ENCODE measurements at regions not wholly inside any gene's neighbourhood (a gene's known extent, or its start where the extent isn't known, plus 50 kb on each side); places are given as distances from the start of the nearest gene placed in this dataset.

DNA sequence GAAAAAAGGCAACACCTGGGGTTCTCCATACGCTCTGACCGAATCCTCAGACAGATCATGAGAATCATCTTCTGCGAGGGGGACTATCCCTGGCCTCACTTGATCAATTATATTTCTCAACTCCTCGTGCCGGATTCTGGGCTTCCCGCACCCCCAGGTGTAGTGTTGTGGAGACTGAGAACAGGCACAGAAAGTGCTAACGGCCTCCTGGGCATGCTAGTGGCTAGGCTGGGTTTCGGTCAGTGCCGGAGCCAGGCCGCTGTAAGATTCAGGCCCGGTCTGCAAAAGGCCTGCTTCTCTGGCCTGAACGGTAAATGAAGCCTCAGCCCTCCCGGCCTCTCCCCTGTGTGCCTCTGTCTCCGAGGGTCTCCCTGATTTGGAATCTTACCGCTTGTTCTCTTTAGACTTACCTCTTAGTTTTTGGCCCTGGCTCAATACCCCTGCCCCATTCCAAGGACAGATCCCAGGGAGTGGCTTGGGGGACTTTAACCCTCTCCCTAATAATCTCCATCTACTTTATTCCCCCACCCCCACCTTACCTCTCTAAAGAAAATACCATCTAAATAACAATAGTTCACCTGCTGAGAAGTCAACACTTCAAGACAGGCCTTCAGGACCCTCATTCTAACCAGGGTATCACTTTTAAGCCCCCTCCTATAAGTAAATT is 79.0 kb upstream of the MEDAG start:
- Histone ChIP-seq H3K4me3 (no peak overlapping the region), H3K9me3 (no peaks in the 10 kb centered on the region), H3K4me1 (ENCODE audit: control insufficient read depth in 1 of 2, low read depth in 2 of 2) (no peaks in the 10 kb centered on the region), H3K27ac (no peak overlapping the region), H3K27me3 (replicated peaks; ENCODE audit: insufficient read depth) (no peaks in the 10 kb centered on the region), H3K36me3 (no peaks in the 10 kb centered on the region)
- no peak for DNase-seq (ENCODE audit: low spot score)
- no peak for TF ChIP-seq CTCF (IDR thresholded peaks at IDR 0.05)
- no peak for ATAC-seq (ENCODE audit: insufficient number of reproducible peaks, low FRiP score, low read depth)

- Histone ChIP-seq H3K36me3 (no peaks in the 10 kb centered on the region), H3K4me1 (ENCODE audit: control insufficient read depth in 1 of 2, low read depth in 2 of 2) (no peaks in the 10 kb centered on the region), H3K9me3 (no peaks in the 10 kb centered on the region), H3K4me3 (no peak overlapping the region), H3K27ac (no peak overlapping the region), H3K27me3 (replicated peaks; ENCODE audit: insufficient read depth) (no peaks in the 10 kb centered on the region)
- no peak for ATAC-seq (ENCODE audit: insufficient number of reproducible peaks, low FRiP score, low read depth)
- no peak for DNase-seq (ENCODE audit: low spot score)
- no peak for TF ChIP-seq CTCF (IDR thresholded peaks at IDR 0.05)
These were observed 78.5 kb upstream of the MEDAG start for GRCh38 chr13:30827578-30827925.

- TF ChIP-seq CTCF (IDR thresholded peaks at IDR 0.05): no peak
- H3K27me3 ChIP-seq (replicated peaks; ENCODE audit: insufficient read depth): no peaks in the 10 kb centered on the region
- peaks cover 0 to 7% of the 10 kb centered on the region in 2 donors for H3K4me1 ChIP-seq (ENCODE audit: control insufficient read depth in 1 of 2, low read depth in 2 of 2)
- DNase-seq (ENCODE audit: low spot score): no peak
- H3K36me3 ChIP-seq: no peaks in the 10 kb centered on the region
- no peak overlapping the region for H3K4me3 ChIP-seq
- ATAC-seq (ENCODE audit: insufficient number of reproducible peaks, low FRiP score, low read depth): no peak
- H3K9me3 ChIP-seq: no peaks in the 10 kb centered on the region
- no peak overlapping the region for H3K27ac ChIP-seq
These were observed 76.8 kb upstream of the MEDAG start for GRCh38 chr13:30829145-30829832.

GRCh38 chr13:30829833-30830637 is 76.0 kb upstream of the MEDAG start:
- no peak for TF ChIP-seq CTCF (IDR thresholded peaks at IDR 0.05)
- no peak for DNase-seq (ENCODE audit: low spot score)
- Histone ChIP-seq H3K27ac (no peak overlapping the region), H3K4me1 (ENCODE audit: control insufficient read depth in 1 of 2, low read depth in 2 of 2) (peaks cover 0 to 7% of the 10 kb centered on the region in 2 donors), H3K27me3 (replicated peaks; ENCODE audit: insufficient read depth) (no peaks in the 10 kb centered on the region), H3K9me3 (no peaks in the 10 kb centered on the region), H3K36me3 (no peaks in the 10 kb centered on the region), H3K4me3 (no peak overlapping the region)
- ATAC-seq (ENCODE audit: insufficient number of reproducible peaks, low FRiP score, low read depth): no peak

DNA sequence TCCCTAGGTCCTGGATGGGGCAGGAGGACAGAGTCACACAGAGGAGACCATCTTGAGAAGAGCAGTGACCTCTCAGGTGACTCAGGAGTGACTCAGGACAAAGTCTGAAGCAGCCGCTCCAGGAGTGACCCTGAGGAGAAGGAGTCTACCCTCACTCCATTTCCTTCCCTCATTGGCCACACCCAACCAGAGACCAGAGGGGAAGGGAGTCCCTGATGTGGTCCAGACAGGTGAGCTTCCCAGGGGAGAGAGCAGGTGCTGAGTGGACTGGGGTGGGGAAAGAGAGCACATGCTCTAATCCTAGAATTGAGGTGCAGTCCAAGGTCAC is 75.5 kb upstream of the MEDAG start:
- H3K27ac ChIP-seq: no peak overlapping the region
- H3K27me3 ChIP-seq (replicated peaks; ENCODE audit: insufficient read depth): no peaks in the 10 kb centered on the region
- DNase-seq (ENCODE audit: low spot score) (no peak), ATAC-seq (ENCODE audit: insufficient number of reproducible peaks, low FRiP score, low read depth) (no peak)
- H3K36me3 ChIP-seq: no peaks in the 10 kb centered on the region
- H3K4me1 ChIP-seq (ENCODE audit: control insufficient read depth in 1 of 2, low read depth in 2 of 2): peaks cover 0 to 7% of the 10 kb centered on the region in 2 donors
- TF ChIP-seq CTCF (IDR thresholded peaks at IDR 0.05): no peak
- no peak overlapping the region for H3K4me3 ChIP-seq
- no peaks in the 10 kb centered on the region for H3K9me3 ChIP-seq

All from thoracic aorta (tissue), 2 donors.